ENCODE measurements at regions not wholly inside any gene's neighbourhood (a gene's known extent, or its start where the extent isn't known, plus 50 kb on each side); places are given as distances from the start of the nearest gene placed in this dataset.

- Histone ChIP-seq H3K4me3 (no peak overlapping the region), H3K27me3 (ENCODE audit: control insufficient read depth in 2 of 2, insufficient read depth in 2 of 2, low read length in 2 of 2) (no peaks in the 10 kb centered on the region), H2AFZ (ENCODE audit: low read depth, low read length) (no peak overlapping the region), H3K9me1 (ENCODE audit: control insufficient read depth, insufficient read depth, low read length) (no peaks in the 10 kb centered on the region), H3K4me1 (replicated peaks in 1 of 2; ENCODE audit: control insufficient read depth in 2 of 2, insufficient read depth in 2 of 2, low read length in 2 of 2) (no peaks in the 10 kb centered on the region; a peak in 1 of 5 replicates), H3K9ac (ENCODE audit: insufficient read depth in 1 of 2, low read depth in 2 of 2, low read length in 2 of 2) (no peak overlapping the region), H3K27ac (ENCODE audit: extremely low read depth, low read depth, low read length) (no peak overlapping the region), H4K20me1 (replicated peaks; ENCODE audit: control insufficient read depth, insufficient read depth, low read length) (no peaks in the 10 kb centered on the region), H3K4me2 (ENCODE audit: insufficient read depth, low read length) (no peak overlapping the region), H3K9me3 (replicated peaks; ENCODE audit: control insufficient read depth, insufficient read depth, low read depth, low read length) (peaks cover 3% of the 10 kb centered on the region), H3K79me2 (ENCODE audit: control insufficient read depth, insufficient read depth, low read length) (no peaks in the 10 kb centered on the region), H3K36me3 (ENCODE audit: control insufficient read depth, insufficient read depth, low read length) (no peaks in the 10 kb centered on the region)
- in situ Hi-C loops (cut with MboI), result no loop called here
- POLR2A ChIA-PET, result no interaction called here
- intact Hi-C loops (cut with micrococcal nuclease), result no loop called here
- DNase-seq (ENCODE audit: extremely low read depth in 1 of 4, low spot score in 3 of 4) (no peak), FAIRE-seq (no peak), ATAC-seq (no peak)
- WGBS (ENCODE audit: insufficient coverage, low coverage, missing lambda C conversion rate), result 0% methylated on average over 3 of the region's 3 CpGs
- TF ChIP-seq ZSCAN32 (CRISPR knock-in tag; IDR thresholded peaks at IDR 0.05), result no peak
- TF ChIP-seq NCOA2 (IDR thresholded peaks at IDR 0.05; ENCODE audit: partially characterized antibody in 2 of 2), result peak in 1 of 2 experiments; percentile 19
- TF ChIP-seq, protein P1, sequence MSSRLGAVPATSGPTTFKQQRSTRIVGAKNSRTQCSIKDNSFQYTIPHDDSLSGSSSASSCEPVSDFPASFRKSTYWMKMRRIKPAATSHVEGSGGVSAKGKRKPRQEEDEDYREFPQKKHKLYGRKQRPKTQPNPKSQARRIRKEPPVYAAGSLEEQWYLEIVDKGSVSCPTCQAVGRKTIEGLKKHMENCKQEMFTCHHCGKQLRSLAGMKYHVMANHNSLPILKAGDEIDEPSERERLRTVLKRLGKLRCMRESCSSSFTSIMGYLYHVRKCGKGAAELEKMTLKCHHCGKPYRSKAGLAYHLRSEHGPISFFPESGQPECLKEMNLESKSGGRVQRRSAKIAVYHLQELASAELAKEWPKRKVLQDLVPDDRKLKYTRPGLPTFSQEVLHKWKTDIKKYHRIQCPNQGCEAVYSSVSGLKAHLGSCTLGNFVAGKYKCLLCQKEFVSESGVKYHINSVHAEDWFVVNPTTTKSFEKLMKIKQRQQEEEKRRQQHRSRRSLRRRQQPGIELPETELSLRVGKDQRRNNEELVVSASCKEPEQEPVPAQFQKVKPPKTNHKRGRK (tag; IDR thresholded peaks at IDR 0.05), result peak; percentile 91
- CTCF ChIA-PET (ENCODE audit: low intra/inter-chr PET ratio), result no interaction called here
- no TSS peak for BruUV-seq (replicated peaks)
Observed at GRCh38 chr2:48039209-48039990, 133.1 kb upstream of the FBXO11 start.

All from K562 (cell line).